ENCODE measurements at regions not wholly inside any gene's neighbourhood (a gene's known extent, or its start where the extent isn't known, plus 50 kb on each side); places are given as distances from the start of the nearest gene placed in this dataset.
"Not testable (repeated sequence)": the region's sequence is repeated elsewhere in the genome, so short reads cannot be mapped to it uniquely, and the experiment has no call there.

DNA sequence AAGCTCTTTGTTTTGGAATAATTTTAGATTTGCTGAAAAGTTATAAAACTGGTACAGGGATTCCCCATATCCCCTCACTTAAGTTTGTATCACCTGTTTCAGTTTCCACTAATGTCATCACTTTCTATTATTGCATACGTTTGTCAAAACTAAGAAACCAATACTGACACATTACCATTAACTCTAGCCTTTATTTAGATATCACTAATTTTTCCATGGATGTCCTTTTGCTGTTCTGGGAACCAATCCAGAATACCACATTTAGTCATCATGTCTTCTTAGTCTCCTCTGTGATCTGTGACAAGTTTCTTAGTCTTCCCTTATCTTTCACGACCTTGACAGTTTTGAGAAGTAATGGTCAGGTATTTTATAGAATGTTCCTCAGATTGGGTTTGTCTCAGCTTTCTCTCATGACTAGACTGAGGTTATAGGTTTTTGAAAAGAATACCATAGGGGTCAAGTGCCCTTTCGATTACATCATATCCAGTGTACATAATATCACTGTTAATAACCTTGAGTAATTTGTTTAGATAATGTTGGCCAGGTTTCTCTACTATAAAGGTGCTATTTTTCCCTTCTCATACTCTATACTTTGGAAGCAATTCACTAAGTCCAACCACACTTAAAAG is 51.9 kb upstream of the NMUR2 start:
- DNase-seq (ENCODE audit: low spot score): no peak

DNA sequence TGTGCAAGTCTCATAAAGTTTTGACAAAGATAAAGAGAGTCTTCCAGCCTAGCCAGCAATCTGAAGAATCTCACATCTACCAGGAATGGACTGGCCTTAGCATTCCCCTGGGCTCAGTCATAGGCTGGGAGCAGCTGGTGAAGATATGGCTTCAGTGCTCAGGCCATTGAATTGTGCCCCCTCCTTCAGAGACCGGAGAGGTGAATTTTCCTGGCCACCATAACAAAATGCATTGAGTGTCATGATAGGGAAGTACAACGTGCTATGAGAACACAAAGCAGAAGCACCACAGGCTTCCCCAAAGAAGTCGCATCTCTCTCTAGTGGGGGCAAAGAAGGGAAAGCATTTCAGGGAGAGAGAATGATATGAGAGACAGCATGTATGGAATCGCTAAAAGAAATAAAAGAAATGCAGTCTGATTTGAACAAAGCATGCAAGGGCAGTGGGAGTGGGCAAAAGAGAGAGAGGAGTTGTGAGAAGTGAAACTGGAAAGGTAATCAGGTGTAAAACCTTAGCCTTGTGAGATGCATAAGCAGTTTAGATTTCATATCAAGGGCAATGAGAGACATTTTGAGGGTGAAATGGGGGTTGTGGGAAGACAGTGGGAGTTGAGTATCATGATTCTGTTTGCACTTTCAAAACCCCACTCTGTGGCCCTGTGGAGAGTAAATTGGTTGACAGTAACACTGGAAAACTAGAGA is 57.1 kb upstream of the NMUR2 start:
- DNase-seq (ENCODE audit: low spot score): no peak

DNA sequence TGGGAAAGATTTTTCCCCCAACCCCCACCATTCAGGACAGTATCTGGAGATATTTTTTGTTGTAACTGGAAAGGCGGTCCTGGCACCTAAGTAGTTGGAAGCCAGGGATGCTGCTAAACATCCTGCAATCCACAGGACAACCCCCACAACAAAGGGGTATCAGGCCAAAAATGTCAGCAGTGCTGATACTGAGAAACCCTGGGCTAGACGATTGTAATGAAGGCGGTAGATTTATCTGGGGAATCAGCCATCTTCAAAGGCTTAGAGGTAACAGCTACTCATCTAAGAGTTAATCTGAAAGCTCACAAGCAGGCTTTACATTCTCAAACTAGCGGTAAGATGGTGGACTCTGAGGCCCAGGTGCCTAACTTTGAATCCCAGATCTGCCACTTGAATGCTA is 59.0 kb upstream of the NMUR2 start:
- DNase-seq (ENCODE audit: low spot score): no peak

DNA sequence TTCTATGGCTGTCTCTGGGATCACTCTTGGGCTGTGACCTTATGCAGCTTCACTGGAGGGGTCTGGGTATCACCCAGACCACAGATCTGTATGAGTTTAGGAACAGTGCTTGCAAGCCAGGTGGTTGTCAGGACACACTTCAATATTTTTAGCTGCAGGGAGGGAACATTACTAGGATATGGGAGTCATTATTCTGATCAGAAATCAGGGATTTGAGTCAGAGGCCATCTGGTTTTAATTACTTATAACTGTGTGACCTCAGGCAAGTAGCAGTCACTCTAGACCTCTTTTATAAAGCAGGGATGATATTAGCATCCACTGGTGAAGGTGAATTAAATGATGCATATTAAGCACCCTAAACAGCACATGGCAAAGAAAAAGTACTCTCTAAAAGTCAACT is 60.1 kb upstream of the NMUR2 start:
- DNase-seq (ENCODE audit: low spot score): no peak

DNA sequence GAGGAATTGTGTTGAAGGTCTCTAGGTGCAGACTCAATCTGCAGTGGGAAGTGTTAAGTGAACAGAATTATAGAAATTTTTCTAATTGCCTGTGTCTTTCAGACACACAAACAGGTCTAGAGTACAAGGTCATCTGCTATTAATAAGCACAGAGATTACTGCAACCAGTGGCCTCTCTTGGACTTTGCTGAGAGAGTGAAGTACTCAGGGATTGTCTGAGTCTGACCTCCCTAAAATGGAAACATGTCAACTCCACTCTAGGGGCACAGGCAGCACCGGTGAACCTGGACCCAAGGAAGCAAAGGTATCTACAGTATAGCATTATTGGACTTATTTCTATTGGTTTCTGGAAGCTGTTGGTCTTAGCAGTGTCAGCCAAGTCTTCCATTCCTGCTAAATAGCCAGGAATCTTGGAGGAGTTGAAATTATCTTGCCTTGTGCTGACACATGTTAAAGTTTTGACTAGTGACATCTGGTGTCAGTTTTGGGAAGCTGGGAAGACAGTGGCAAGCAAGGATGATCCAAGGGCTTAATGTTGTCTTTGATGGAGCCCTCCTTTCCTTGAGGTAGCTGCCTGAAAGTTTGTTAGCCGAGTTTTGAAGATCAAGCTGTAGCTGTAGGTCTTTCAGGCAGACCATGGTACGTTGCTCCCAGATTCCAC is 61.1 kb upstream of the NMUR2 start:
- DNase-seq (ENCODE audit: low spot score): no peak

DNA sequence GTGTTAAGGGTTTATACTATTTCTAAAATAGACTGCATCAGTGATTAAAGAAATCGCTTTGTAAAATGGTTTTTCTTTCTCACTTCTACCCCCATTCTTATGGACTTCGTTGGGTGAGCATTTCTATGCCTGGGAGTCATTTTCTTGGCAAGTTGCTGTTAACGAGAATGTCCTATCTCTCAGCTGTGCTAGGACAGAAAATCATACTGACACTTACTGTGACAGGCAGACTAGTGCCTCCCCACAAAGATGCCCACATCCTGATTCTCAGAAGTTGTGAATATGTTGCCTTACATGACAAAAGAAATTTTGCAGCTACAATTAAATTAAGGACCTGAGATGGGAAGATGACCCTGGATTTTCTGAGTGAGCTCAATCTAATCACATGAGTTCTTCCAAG is 65.1 kb upstream of the NMUR2 start:
- DNase-seq (ENCODE audit: low spot score): no peak

DNA sequence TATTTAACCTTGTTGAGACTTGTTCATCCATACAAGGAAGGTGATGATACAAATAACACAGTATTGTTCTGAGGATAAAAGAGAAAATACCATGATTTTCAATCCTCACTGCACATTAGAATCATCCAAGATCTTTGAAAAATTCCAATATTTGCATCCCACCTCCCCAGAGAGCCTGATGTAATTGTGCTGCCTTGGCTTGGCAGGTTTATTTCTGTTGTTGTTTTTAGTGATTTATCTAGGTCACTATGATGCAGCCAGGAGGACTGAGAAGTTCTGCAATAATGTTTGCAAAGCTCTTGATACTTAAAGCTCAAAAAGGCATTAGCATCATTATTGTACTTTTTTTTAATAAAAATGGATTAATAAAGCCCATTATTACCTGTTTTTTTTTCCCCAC is 67.0 kb upstream of the NMUR2 start:
- no peak for DNase-seq (ENCODE audit: low spot score)

DNA sequence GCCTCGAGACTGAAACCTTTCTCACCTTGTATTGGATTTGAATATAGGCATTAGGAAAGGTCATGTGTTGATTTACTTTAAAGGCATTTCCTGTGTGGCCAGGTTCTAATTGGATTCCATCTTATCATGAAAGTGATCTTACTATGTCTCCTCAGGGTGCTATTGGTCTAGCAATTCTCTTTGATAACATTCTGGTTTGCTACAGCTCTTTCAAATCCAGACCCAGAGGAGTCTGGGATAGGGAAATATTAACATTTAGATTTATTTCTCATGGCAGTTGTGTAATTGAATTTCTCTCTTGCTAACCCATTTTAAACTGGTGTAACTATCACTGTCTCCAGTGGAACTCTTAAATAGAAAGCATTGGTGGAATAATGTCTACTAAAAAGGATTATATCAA is 69.9 kb upstream of the NMUR2 start:
- no peak for DNase-seq (ENCODE audit: low spot score)

DNA sequence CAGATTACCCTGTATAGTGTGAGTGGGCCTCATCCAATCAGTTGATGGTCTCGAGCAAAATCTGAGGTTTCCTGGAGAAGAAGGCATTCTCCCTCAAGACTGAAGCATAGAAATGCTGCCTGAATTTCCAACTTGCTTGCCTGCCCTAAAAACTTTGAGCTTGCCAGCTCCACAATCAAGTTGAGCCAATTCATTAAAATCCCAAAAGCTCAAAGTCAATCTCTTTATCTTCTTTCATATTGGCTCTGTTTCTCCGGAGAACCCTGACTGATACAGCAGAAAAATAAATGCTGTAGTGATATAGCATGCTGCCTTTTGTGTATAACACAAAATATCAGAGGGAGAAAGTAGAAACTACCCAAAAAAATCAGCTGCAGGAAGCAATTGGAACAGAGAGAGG is 72.5 kb upstream of the NMUR2 start:
- no peak for DNase-seq (ENCODE audit: low spot score)

DNA sequence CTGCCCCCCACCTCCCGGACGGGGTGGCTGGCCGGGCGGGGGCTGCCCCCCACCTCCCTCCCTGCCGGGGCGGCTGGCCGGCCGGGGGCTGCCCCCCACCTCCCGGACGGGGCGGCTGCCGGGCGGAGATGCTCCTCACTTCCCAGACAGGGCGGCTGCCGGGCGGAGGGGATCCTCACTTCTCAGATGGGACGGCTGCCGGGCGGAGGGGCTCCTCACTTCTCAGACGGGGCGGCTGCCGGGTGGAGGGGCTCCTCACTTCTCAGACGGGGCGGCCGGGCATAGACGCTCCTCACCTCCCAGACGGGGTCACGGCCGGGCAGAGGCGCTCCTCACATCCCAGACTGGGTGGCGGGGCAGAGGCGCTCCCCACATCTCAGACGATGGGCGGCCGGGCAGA is 74.8 kb upstream of the NMUR2 start:
- not testable (repeated sequence) for DNase-seq (ENCODE audit: low spot score)

DNA sequence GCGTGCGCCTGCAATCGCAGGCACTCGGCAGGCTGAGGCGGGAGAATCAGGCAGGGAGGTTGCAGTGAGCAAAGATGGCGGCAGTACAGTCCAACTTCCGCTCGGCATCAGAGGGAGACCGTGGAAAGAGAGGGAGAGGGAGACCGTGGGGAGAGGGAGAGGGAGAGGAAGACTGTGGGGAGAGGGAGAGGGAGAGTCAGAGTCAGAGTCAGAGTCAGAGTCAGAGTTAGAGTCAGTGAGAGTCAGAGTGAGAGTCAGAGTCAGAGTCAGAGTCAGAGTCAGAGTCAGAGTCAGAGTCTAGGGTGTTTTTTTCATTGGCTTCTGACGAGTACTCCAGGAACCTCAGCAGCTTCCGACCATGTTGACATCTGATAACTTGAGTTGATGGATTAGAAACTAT is 75.6 kb upstream of the NMUR2 start:
- DNase-seq (ENCODE audit: low spot score): not testable (repeated sequence)

DNA sequence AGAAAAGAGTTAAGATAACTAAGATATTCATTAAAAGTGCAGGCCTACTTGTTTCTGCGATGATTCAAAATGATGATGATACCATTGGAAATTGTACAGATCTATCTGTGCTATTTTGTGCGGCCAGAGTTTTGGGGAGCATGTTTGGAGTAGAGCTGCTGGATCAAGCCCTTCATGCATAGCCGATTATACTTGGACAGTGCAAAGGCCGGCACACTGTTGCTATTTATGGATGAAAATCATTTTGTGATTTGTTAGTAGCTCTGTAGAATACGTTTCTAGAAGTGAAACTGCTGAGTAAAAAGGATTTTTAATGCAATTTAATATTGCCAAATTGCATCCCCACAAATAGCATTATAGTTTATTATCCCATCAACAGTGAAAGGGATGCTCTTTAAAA is 82.1 kb upstream of the NMUR2 start:
- DNase-seq (ENCODE audit: low spot score): no peak

DNA sequence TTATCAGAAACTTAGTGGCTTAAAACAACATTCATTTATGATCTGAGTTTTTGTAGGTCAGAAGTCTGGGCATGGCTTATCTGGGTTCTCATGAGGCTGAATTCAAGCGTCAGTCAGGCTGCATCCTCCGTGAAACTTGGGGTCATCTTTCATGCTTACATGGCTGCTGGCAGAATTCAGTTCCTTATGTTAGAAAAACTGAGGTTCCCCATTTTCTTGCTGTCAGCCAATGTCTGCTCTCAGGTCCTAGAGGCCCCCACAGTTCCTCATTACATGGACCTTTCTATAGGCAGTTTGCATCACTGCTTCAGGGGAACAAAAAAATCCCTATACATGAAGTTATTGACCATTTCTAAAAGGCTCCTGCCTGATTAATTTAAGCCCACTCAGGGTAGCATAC is 83.8 kb upstream of the NMUR2 start:
- DNase-seq (ENCODE audit: low spot score): no peak

DNA sequence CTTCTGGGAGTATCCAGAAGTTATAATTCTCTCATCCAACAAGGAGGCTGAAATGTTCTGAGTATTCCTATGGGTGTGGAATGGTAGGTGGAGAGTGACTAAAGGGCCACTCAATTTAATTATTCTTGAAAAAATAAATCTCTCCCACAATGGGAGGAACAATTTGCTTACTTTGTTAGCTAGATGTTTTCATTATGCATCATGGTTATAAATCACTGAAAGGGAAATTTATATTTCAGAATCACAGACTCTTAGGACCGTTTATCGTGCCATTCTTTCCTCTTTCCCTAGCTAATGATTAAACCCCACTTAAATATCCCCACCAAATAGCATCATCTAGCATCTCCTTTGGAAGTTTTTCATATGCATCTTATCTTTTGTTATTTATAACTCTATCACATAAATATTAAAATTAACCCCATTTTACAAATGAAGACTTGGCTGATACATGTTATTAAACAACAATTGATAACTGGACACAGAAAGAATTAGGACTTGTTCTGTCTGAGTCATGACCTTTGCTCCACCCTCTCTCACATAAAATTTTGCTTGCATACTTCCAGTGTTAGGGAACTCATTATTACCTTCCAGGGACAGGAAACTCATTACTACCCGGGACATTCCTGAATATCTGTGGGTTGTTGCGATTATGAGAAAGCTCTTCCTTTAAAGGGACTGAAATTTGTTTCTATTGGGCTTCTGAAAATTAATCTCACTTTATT is 94.9 kb upstream of the NMUR2 start:
- no peak for DNase-seq (ENCODE audit: low spot score)

DNA sequence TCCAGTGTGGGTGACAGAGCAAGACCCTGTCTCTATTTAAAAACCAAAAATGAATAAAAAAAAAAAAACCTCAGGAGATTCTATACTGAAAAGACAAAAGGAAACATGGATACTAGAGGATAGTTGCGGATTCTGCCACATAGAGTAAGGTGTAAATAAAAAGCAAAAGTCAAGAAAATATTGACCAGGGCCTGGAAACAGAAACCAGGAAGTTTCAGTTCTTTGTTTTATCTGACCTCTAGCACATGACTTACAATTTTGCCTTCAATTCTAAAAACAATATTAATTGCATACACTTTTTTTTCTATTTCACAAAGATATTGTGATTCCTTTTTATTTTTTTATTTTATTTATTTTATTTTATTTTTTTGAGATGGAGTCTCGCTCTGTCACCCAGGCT is 96.2 kb upstream of the NMUR2 start:
- no peak for DNase-seq (ENCODE audit: low spot score)

DNA sequence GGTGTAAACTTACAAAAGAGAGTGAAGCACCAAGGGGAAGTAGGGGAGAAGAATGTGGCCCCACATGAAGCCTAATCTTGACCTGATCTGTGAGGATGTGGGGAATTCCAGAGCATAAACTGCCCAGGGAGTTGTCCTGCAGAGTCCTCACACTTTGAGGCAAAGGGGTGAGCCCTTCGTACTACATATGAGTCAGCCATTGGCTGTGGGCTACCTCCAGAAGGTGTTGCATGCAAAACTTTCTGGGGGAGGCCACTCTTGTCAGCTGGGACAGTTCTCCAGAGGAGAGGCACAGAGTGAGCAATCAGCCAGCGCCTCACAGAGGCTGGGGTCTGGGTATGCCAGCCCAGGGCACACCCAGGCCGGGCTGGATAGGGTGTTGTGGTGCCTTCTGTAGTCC is 98.1 kb upstream of the NMUR2 start:
- DNase-seq (ENCODE audit: low spot score): no peak

DNA sequence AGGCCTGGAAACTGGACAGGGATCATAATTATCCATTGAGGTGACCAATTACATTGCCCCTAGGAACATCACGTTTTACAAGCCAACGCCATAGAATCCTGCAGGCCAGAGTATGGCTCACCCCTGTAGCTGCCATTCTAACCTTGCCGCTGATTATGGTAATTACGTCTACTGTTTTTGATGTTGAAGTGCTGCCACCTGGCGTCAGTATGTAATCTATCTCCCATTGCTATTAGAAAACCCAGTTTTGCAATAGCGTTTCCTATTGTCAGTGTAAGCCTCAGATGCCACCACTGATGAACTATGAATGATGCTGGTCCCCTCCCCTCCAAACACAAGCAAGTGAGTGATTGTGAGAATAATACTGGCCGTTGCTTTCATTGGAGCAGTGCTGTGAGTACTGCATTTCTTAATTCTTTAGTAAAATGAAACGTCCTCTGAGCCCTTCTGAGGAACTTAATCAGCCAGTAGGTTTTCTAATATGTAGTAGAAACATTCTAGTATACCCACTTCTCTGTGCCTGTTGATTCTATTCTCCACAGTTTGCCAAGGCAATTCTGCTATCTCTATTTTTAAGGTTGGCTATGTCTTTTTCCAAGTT is 100.5 kb upstream of the NMUR2 start:
- peak; percentile 62 for DNase-seq (ENCODE audit: low spot score)

DNA sequence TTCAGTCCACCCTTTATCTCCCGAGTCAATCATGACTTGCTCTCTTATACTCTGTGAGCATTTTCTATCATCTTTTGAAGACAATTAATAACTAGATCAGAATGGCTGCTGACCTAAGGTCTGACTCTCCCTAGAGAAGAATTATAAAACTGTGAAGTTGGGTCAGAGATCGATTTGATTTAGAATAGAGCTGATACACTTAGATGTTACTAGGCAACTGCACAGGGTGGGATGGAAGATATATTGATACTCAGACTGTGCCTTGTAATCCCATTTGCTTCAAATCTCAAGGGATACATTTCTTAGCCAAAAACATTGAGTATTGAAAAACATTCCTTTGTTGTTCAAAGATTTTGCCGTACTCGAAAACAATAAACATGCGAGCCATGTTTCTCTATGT is 106.0 kb upstream of the NMUR2 start:
- no peak for DNase-seq (ENCODE audit: low spot score)

DNA sequence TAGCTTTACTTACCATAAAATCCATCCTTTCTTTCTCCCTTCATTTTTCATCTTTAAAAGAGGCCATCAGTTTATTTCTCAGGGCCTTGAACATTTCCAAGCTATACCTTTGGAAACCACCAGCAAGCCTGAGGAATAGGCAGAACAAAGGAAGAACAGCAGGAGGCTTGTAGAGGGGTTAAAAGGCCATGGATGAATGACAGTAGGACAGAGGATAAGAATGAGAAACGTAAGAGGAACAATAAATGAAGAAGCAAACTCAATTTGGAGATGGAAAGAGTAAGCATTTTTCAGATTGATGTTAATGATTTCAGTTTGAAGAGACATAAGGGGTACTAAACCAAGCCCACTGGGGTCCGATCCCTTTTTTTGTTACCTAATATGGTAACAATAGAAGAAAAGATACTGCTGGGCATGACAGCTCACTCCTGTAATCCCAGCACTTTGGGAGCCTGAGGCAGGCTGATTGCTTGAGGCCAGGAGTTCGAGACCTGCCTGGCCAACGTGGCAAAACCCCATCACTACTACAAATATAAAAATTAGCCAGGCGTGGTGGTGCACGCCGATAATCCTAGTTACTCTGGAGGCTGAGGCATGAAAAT is 106.6 kb upstream of the NMUR2 start:
- no peak for DNase-seq (ENCODE audit: low spot score)

DNA sequence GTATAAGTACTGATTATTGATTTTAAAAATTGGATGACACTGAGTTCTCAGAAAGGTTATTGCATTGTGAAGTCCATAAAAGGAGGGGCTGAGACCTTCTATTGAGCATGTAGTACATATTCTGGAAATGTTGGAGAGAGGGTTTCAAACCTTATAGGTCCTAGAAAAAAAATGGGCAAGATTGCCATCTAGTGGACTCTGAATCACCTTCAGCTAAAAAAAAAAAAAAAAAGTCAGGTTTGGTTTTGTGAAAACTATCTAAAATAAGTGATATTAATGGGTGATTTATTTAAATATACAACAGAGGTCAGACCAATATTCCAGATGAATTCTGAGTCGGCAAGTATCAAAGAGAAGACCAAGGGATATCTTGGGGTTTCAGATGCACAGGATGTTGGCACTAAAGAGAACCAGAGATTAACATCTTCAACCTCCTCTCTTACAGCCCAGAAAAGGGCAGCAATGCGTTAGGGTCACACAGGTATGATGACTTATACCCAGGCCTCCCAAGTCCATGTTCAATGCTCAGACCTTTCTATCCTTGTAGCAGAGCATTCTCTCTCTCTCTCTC is 109.8 kb upstream of the NMUR2 start:
- DNase-seq (ENCODE audit: low spot score): no peak

DNA sequence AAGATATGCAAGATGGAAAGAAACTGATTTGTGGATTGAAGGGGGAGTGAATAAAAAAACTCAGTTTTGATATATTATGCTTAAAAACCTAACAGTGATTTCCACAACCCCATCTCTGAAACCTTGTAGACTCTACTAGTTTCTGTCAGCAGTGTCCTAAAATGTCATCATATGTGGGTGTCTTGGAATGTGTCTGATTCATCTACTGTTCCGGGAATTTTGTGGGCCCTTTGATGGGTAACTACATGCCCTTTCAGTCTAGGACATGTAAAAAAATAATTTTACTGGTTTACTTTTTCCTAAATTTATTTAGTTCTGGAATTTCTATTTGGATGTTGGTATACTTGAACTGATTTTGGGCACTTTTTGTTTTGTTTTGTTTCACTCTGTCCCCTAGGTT is 118.9 kb upstream of the NMUR2 start:
- no peak for DNase-seq (ENCODE audit: low spot score)

Data from mucosa of gallbladder (tissue), 1 donor.